Activated T-helper 17 cell treated with anti-CD3 and anti-CD28 coated beads, Interleukin-2, amount 50 U/mL, for 72 hours (primary cell): ENCODE measurements at regions not wholly inside any gene's neighbourhood (a gene's known extent, or its start where the extent isn't known, plus 50 kb on each side); places are given as distances from the start of the nearest gene placed in this dataset.
A peak's percentile ranks its signal among the peaks of the same experiment; 100 is the strongest.

Source experiments
- ATAC-seq: fragments of 150-1000 bp; cut with Tn5 transposase; replicated peaks from 2 replicates; pipeline ENCODE4 v1.10.0; 2021; ENCODE audit warnings: mild to moderate bottlenecking, moderate library complexity
- H3K27ac Mint-ChIP-seq: one replicate; pipeline ENCODE4 v1.8.0; 2022; ENCODE audit warnings: mixed read lengths
- H3K27me3 Mint-ChIP-seq: one replicate; pipeline ENCODE4 v1.8.0; 2022; ENCODE audit warnings: mixed read lengths
- H3K36me3 Mint-ChIP-seq: one replicate; pipeline ENCODE4 v1.8.0; 2022; ENCODE audit warnings: low read depth, mild to moderate bottlenecking, mixed read lengths
- H3K4me1 Mint-ChIP-seq: one replicate; pipeline ENCODE4 v1.8.0; 2022; ENCODE audit warnings: mixed read lengths
- H3K4me3 Mint-ChIP-seq: one replicate; pipeline ENCODE4 v1.8.0; 2022; ENCODE audit warnings: mild to moderate bottlenecking, mixed read lengths
- H3K9me3 Mint-ChIP-seq: one replicate; pipeline ENCODE4 v1.8.0; 2022; ENCODE audit warnings: mixed read lengths

DNA sequence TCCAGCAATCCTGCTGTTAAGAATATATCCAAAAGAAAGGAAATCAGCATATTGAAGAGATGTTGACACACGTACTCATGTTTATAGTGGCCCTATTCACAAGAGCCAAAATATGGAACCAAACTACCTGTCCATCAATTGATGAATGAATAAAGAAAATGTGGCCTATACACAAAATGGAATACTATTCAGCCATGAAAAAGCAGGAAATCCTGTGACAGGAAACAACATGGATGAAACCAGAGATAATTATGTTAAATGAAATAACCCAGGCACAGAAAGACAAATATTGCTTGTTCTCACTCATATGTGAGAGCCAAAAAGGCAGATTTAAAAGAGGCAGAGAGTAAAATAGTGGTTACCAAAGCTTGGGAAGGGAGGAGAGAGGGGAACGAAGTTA is 127.1 kb downstream of the KCNJ2 start:
- no peaks in the 10 kb centered on the region for H3K36me3 Mint-ChIP-seq
- peaks cover 7% of the 10 kb centered on the region for H3K4me1 Mint-ChIP-seq
- ATAC-seq = no peak
- peaks cover 7% of the 10 kb centered on the region for H3K9me3 Mint-ChIP-seq
- H3K27me3 Mint-ChIP-seq = no peaks in the 10 kb centered on the region
- no peak overlapping the region for H3K27ac Mint-ChIP-seq
- H3K4me3 Mint-ChIP-seq = no peak overlapping the region

DNA sequence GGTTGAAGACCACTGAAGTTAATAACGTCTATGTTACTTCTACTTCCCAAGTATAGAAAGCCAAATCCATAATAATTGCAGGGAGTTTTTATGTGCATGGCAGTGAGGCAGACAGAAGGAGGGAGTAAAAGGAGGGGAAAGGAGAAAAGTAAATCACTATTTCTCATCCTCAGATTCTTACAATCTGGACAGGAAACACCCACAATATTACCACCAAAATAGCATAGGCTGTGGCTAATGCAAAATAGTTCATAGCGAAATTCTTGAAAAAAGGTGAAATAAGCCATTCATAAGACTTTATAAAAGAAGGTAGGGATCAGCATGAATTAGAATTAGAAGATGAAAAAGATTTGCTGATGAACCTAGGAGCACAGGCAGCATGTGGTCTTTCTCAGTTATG is 128.1 kb downstream of the KCNJ2 start:
- H3K4me1 Mint-ChIP-seq = peaks cover 7% of the 10 kb centered on the region
- H3K27ac Mint-ChIP-seq = no peak overlapping the region
- H3K4me3 Mint-ChIP-seq = no peak overlapping the region
- no peaks in the 10 kb centered on the region for H3K27me3 Mint-ChIP-seq
- peaks cover 7% of the 10 kb centered on the region for H3K9me3 Mint-ChIP-seq
- H3K36me3 Mint-ChIP-seq = no peaks in the 10 kb centered on the region
- ATAC-seq = no peak

GRCh38 chr17:70298929-70299531 is 129.7 kb downstream of the KCNJ2 start:
- peaks cover 7% of the 10 kb centered on the region for H3K4me1 Mint-ChIP-seq
- H3K27ac Mint-ChIP-seq = peak overlapping the region; percentile 4
- no peaks in the 10 kb centered on the region for H3K36me3 Mint-ChIP-seq
- H3K9me3 Mint-ChIP-seq = peaks cover 7% of the 10 kb centered on the region
- no peak overlapping the region for H3K4me3 Mint-ChIP-seq
- peak; percentile 76 for ATAC-seq
- no peaks in the 10 kb centered on the region for H3K27me3 Mint-ChIP-seq

- Mint-ChIP-seq H3K9me3 (no peaks in the 10 kb centered on the region), H3K27ac (no peak overlapping the region), H3K4me3 (no peak overlapping the region), H3K27me3 (peaks cover 10% of the 10 kb centered on the region), H3K4me1 (no peaks in the 10 kb centered on the region), H3K36me3 (no peaks in the 10 kb centered on the region)
- no peak for ATAC-seq
Measured at GRCh38 chr17:70307430-70308225, 138.3 kb downstream of the KCNJ2 start.

DNA sequence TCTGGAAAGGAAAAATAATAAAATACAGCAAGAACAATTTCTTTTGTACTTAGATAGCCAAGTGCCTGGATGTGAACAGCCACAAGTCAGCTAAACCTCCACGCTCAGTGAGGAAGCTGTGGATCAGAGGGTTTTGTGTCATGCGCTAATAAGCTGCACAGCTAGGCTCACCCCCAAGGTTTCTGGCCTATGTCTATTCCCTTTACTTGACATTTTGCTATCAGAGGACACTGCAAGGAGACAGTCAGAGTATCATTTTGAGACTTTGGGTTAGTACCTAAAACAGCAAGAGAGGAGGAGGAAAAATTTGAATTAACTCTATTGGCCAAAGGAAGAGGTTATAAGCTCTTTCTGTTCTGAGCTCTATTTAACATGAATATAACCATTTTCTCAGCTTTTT is 139.3 kb downstream of the KCNJ2 start:
- no peak overlapping the region for H3K27ac Mint-ChIP-seq

GRCh38 chr17:70310221-70310672 is 140.9 kb downstream of the KCNJ2 start:
- Mint-ChIP-seq H3K27ac (no peak overlapping the region), H3K27me3 (peaks cover 5% of the 10 kb centered on the region), H3K4me3 (no peak overlapping the region), H3K36me3 (no peaks in the 10 kb centered on the region), H3K4me1 (no peaks in the 10 kb centered on the region), H3K9me3 (no peaks in the 10 kb centered on the region)
- no peak for ATAC-seq

More for the DNA sequence above, 139.3 kb downstream of the KCNJ2 start:
- H3K4me1 Mint-ChIP-seq = no peaks in the 10 kb centered on the region
- H3K27me3 Mint-ChIP-seq = peaks cover 10% of the 10 kb centered on the region
- no peak overlapping the region for H3K4me3 Mint-ChIP-seq
- ATAC-seq = no peak
- H3K9me3 Mint-ChIP-seq = no peaks in the 10 kb centered on the region
- H3K36me3 Mint-ChIP-seq = no peaks in the 10 kb centered on the region

- Mint-ChIP-seq H3K27ac (no peak overlapping the region), H3K4me1 (no peaks in the 10 kb centered on the region), H3K27me3 (no peaks in the 10 kb centered on the region), H3K9me3 (no peaks in the 10 kb centered on the region), H3K4me3 (no peak overlapping the region), H3K36me3 (no peaks in the 10 kb centered on the region)
- no peak for ATAC-seq
Measured at GRCh38 chr17:70313086-70313852, 143.9 kb downstream of the KCNJ2 start.

GRCh38 chr17:70314096-70314495 is 144.8 kb downstream of the KCNJ2 start:
- no peak for ATAC-seq
- Mint-ChIP-seq H3K9me3 (no peaks in the 10 kb centered on the region), H3K4me1 (no peaks in the 10 kb centered on the region), H3K27ac (no peak overlapping the region), H3K27me3 (no peaks in the 10 kb centered on the region), H3K36me3 (no peaks in the 10 kb centered on the region), H3K4me3 (no peak overlapping the region)

- Mint-ChIP-seq H3K4me3 (no peak overlapping the region), H3K27me3 (no peaks in the 10 kb centered on the region), H3K36me3 (no peaks in the 10 kb centered on the region), H3K4me1 (no peaks in the 10 kb centered on the region), H3K27ac (no peak overlapping the region), H3K9me3 (no peaks in the 10 kb centered on the region)
- ATAC-seq = no peak
Measured at GRCh38 chr17:70314506-70314905, 145.2 kb downstream of the KCNJ2 start.

DNA sequence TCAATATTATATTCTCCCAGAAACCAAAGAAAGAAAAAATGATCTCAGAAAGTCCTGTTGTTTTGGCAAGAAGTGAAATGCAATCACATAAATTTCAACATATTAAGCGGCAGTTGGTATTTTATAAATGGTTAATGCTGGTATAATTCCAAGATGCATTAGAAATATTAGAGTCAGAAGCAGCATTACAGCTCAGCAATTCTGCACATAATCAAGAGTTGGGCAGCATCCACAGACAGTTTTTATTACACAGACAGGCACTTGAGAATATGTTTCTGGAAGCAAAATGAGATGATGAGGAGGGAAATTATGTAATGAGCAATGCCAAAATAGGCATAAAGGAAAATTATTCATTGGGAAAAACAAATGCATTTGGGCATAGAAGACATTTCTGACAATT is 148.1 kb downstream of the KCNJ2 start:
- no peak overlapping the region for H3K4me3 Mint-ChIP-seq
- H3K27ac Mint-ChIP-seq = no peak overlapping the region
- peaks cover 4% of the 10 kb centered on the region for H3K27me3 Mint-ChIP-seq
- no peaks in the 10 kb centered on the region for H3K36me3 Mint-ChIP-seq
- ATAC-seq = no peak
- H3K9me3 Mint-ChIP-seq = no peaks in the 10 kb centered on the region
- no peaks in the 10 kb centered on the region for H3K4me1 Mint-ChIP-seq

- Mint-ChIP-seq H3K4me3 (no peak overlapping the region), H3K36me3 (no peaks in the 10 kb centered on the region), H3K27me3 (peaks cover 4% of the 10 kb centered on the region), H3K4me1 (no peaks in the 10 kb centered on the region), H3K27ac (no peak overlapping the region), H3K9me3 (no peaks in the 10 kb centered on the region)
- no peak for ATAC-seq
Measured at GRCh38 chr17:70318051-70318450, 148.7 kb downstream of the KCNJ2 start.

DNA sequence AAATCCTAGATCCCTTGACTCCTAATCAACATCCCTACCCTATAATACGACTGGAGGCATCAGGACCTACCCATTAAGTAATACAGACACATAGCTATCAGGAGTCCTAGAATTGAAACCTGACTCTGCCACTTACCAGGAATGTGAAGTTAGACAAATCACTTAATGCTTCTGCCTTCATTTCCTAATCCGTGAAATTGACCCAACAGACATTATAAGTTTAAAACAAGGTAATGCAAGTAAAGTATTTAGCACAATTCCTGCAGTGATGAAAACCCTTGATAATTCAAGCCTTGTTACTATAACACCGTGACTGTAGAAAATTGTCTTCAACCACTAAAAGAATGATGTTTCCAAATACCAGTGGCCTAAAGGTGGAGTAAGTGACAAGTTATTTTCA is 150.2 kb downstream of the KCNJ2 start:
- no peaks in the 10 kb centered on the region for H3K36me3 Mint-ChIP-seq

DNA sequence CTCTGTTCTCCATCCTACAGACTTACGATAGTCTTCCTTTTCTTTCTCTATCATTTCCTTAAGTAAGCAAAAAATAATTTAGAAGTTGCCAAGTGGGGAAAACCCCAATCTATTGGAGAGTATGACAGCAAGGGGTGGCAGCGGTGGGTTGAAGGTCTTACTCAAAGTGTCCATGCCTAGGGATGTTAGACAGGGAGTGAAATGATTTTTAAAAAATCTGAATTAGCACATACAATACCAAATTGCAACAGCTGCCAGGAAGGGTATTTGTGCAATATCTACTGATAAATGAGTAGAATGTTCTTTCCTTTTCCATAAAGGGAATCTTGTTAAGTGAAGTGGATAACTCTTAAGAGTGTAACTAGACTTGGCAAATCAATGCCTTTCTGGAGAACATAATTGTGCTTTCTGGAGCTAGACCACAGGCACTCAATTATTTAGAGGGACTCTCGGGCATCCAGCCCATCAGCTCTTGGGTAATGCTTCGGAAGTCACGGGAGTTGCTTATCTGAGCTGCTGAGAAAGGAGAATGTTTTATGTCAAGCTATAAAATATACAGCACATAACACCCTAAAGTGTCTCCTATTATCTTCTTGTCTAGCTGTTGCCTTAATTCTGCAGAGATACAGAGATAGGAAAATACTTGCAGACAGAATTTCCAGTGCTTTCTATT is 151.5 kb downstream of the KCNJ2 start:
- H3K9me3 Mint-ChIP-seq = no peaks in the 10 kb centered on the region
- no peak overlapping the region for H3K4me3 Mint-ChIP-seq
- no peak overlapping the region for H3K27ac Mint-ChIP-seq
- peaks cover 4% of the 10 kb centered on the region for H3K27me3 Mint-ChIP-seq
- no peaks in the 10 kb centered on the region for H3K4me1 Mint-ChIP-seq
- no peaks in the 10 kb centered on the region for H3K36me3 Mint-ChIP-seq
- no peak for ATAC-seq

More for the DNA sequence above, 150.2 kb downstream of the KCNJ2 start:
- H3K27me3 Mint-ChIP-seq = peaks cover 4% of the 10 kb centered on the region
- no peaks in the 10 kb centered on the region for H3K9me3 Mint-ChIP-seq
- H3K4me1 Mint-ChIP-seq = no peaks in the 10 kb centered on the region
- H3K27ac Mint-ChIP-seq = no peak overlapping the region
- H3K4me3 Mint-ChIP-seq = no peak overlapping the region
- no peak for ATAC-seq

DNA sequence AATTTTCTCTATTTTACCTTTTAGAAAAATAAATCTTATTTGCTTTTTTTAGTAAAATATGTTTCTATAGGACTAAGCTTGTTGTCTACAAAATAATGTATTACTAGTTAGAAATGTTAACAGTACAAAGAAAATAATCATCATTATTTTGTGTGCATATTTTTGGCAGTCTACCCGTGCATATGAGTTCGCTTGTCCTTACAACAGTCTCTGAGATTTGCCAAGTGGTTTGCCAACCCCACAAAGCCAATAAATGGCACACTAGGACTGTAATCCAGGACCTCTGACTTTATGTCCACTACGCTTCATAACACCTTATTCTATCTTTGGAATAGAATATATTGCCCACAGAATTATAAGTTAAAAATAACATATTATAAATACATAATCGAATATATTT is 152.0 kb downstream of the KCNJ2 start:
- ATAC-seq = no peak
- Mint-ChIP-seq H3K27me3 (peaks cover 4% of the 10 kb centered on the region), H3K4me1 (no peaks in the 10 kb centered on the region), H3K4me3 (no peak overlapping the region), H3K27ac (no peak overlapping the region), H3K36me3 (no peaks in the 10 kb centered on the region), H3K9me3 (no peaks in the 10 kb centered on the region)
